Cardiac muscle cell (in vitro differentiated cells and primary cell): ENCODE measurements at regions not wholly inside any gene's neighbourhood (a gene's known extent, or its start where the extent isn't known, plus 50 kb on each side); places are given as distances from the start of the nearest gene placed in this dataset.

Experiments
- DNase-seq, 2 donors: peaks; one replicate each; pipeline versions ENCODE4 v3.0.0 to v3.0.0-alpha.2; 2010 to 2017; ENCODE audit warnings: low read depth in 1 of 2, low spot score in 1 of 2
- H3K27ac ChIP-seq: fragments of 200-600 bp; sonication (generic); 2 replicates; pipeline ENCODE4 v1.5.1; 2016
- H3K27me3 ChIP-seq: fragments of 200-600 bp; sonication (generic); 2 replicates; pipeline ENCODE4 v1.6.0; 2016; ENCODE audit warnings: control low read depth
- H3K36me3 ChIP-seq: fragments of 200-600 bp; sonication (generic); 2 replicates; pipeline ENCODE4 v1.5.1; 2016; ENCODE audit warnings: control low read depth
- H3K4me1 ChIP-seq: fragments of 200-600 bp; sonication (generic); 2 replicates; pipeline ENCODE4 v1.8.1; 2017; ENCODE audit warnings: low read depth, mild to moderate bottlenecking, mixed run types
- H3K4me3 ChIP-seq: fragments of 200-600 bp; sonication (generic); 2 replicates; pipeline ENCODE4 v1.5.1; 2016; ENCODE audit warnings: mild to moderate bottlenecking
- H3K9me3 ChIP-seq: fragments of 200-600 bp; sonication (generic); 2 replicates; pipeline ENCODE4 v1.5.1; 2017; ENCODE audit warnings: low read depth, mild to moderate bottlenecking, control low read depth
- CTCF ChIP-seq: IDR thresholded peaks from 2 replicates; pipeline ENCODE4 v1.5.1; 2012; ENCODE audit warnings: low read depth, mild to moderate bottlenecking, low read length

DNA sequence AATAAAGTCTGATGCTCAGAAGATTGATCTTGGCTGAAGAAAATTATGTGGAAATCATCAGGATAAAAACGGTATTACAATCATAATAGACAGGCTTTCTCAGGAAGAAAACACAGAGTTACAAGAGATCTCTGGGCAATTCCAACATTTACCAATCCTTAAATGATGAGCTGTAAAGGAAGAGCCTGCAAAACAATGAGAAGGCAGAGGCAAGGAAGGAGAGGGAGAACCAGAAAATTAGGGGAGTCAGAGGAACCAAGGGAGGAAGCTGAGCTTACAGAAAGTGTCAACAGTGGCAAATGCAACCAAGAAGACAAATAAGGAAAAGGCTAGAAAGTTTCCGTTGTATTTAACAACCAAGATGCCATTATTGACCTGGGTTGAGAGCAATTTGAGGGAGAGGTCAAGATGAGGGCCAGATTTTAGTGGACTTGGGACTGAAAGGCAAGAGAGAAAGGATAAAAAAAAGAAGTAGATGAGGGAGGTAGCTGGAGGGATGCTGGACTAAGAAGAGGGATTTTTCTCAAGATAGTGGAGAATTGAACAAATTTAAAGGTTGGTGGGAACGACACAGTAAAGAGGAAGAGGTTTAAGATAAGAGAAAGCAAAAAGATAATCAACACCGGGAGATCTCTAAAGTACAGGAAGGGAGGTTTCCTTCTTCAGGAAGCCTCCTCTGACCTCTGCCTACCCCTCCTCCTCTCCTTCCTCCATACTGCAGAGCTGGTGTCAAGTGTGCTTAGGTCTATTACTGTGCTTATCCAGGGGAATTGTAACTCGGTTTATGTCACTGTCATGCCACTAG, 116.9 kb downstream of the DUSP6 start:
- Histone ChIP-seq H3K27me3 (no peaks in the 10 kb centered on the region), H3K4me3 (no peak overlapping the region), H3K27ac (no peak overlapping the region), H3K9me3 (no peaks in the 10 kb centered on the region), H3K36me3 (no peaks in the 10 kb centered on the region), H3K4me1 (no peaks in the 10 kb centered on the region)
- DNase-seq = no peak
- no peak for TF ChIP-seq CTCF

DNA sequence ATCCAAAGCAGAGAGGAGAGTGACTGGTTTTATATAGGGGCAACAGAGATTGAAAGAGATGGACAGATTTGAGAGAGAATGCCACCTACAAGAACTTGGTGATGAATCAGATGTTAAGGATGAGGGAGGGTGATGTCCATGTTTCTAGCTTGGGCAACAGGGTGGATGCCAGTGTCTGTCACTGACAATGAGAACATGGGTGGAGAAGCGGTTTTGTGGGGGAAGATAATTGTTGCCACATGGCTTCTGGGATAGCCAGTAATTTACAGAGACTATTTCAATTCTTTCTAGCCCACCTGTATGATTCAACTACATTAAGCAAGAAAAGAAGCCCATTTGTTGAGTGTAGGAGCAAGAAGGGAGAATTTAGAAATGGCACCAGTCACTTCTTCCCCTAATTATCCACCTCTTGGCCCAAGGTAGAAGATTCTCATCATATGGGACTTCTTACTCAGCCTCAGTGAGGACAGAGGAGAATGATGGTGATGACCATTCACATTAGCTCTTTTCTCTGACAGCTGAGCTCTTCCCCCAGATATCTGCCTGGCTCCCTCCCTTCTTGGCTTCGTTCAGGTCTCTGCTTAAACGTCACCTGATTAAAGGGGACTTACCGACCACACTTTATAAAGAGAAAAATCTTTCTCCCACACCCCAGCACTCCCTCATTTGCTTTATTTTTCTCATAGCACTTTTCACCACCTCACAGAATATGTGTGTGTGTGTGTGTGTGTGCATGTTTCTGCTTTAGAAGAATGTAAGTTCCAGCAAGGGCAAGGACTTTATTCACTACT, 117.8 kb downstream of the DUSP6 start:
- Histone ChIP-seq H3K27ac (no peak overlapping the region), H3K4me1 (no peaks in the 10 kb centered on the region), H3K27me3 (no peaks in the 10 kb centered on the region), H3K4me3 (no peak overlapping the region), H3K9me3 (no peaks in the 10 kb centered on the region), H3K36me3 (no peaks in the 10 kb centered on the region)
- no peak for TF ChIP-seq CTCF
- no peak for DNase-seq

DNA sequence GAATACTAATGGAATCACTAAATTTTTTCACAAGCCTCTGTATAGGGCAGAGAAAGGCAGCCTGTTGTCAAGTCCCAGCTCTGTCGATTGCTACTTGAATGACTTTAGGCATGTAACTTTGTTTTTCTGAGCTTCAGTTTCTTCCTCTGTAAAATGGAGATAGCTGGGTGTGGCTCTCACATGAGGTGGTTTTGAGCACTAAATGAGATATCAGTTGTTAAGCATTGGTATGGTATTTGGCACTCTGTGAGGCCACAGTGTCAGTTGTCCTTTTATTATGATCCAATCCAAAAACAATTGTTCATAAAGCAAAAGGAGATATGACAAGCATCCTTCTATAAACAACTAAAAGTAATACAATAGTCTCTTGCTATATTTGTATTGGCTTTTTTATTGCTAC, 120.6 kb downstream of the DUSP6 start:
- no peak for DNase-seq
- Histone ChIP-seq H3K9me3 (no peaks in the 10 kb centered on the region), H3K4me3 (no peak overlapping the region), H3K27ac (no peak overlapping the region), H3K36me3 (no peaks in the 10 kb centered on the region), H3K4me1 (no peaks in the 10 kb centered on the region), H3K27me3 (no peaks in the 10 kb centered on the region)
- TF ChIP-seq CTCF = no peak

- Histone ChIP-seq H3K9me3 (no peaks in the 10 kb centered on the region), H3K36me3 (no peaks in the 10 kb centered on the region), H3K4me1 (no peaks in the 10 kb centered on the region), H3K27ac (no peak overlapping the region), H3K27me3 (no peaks in the 10 kb centered on the region), H3K4me3 (no peak overlapping the region)
- peak in 1 of 2 donors; percentile 14 for DNase-seq
- TF ChIP-seq CTCF = no peak
These were observed 121.7 kb downstream of the DUSP6 start for GRCh38 chr12:89230376-89231315.

DNA sequence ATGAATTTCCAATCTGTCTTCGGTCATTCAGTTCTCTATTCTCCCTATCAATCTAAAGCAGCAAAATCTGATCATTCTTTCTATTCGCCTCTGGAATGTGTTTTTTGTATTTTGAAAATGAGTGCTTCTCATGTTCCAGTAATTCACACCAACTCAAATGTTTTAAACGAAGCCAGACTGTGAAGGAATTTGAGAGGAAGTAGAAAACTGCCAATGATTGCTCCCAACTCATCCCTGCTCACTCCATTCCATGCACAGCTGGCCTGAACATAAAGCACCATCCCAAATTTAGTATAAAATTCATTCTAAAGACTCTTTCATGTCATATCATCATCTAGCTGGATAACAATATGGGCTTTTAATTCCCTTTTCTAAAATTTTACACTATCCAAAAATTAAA, 123.8 kb downstream of the DUSP6 start:
- DNase-seq = no peak
- H3K27me3 ChIP-seq = no peaks in the 10 kb centered on the region

More for the DNA sequence above, 123.8 kb downstream of the DUSP6 start:
- Histone ChIP-seq H3K9me3 (no peaks in the 10 kb centered on the region), H3K27ac (no peak overlapping the region), H3K4me3 (no peak overlapping the region), H3K36me3 (no peaks in the 10 kb centered on the region), H3K4me1 (no peaks in the 10 kb centered on the region)
- no peak for TF ChIP-seq CTCF
